ENCODE measurements at regions not wholly inside any gene's neighbourhood (a gene's known extent, or its start where the extent isn't known, plus 50 kb on each side); places are given as distances from the start of the nearest gene placed in this dataset.

- H3K4me1 ChIP-seq (ENCODE audit: insufficient read depth, low read length): no peaks in the 10 kb centered on the region
- POLR2A ChIA-PET: no interaction called here
- H3K9me3 Mint-ChIP-seq: no peaks in the 10 kb centered on the region
- no peak for DNase-seq
- CTCF ChIA-PET: no interaction called here
- peaks cover 0 to 2% of the 10 kb centered on the region in 2 experiments for H3K9me3 ChIP-seq (ENCODE audit: control insufficient read depth in 1 of 2, insufficient read depth in 1 of 2, low read length in 2 of 2)
- H3K4me3 Mint-ChIP-seq: no peak overlapping the region
- H3K27ac ChIP-seq (ENCODE audit: low read depth in 1 of 2, low read length in 2 of 2): no peak overlapping the region
- no peaks in the 10 kb centered on the region for H3K4me1 Mint-ChIP-seq (ENCODE audit: low read depth)
- TF ChIP-seq, protein P1, sequence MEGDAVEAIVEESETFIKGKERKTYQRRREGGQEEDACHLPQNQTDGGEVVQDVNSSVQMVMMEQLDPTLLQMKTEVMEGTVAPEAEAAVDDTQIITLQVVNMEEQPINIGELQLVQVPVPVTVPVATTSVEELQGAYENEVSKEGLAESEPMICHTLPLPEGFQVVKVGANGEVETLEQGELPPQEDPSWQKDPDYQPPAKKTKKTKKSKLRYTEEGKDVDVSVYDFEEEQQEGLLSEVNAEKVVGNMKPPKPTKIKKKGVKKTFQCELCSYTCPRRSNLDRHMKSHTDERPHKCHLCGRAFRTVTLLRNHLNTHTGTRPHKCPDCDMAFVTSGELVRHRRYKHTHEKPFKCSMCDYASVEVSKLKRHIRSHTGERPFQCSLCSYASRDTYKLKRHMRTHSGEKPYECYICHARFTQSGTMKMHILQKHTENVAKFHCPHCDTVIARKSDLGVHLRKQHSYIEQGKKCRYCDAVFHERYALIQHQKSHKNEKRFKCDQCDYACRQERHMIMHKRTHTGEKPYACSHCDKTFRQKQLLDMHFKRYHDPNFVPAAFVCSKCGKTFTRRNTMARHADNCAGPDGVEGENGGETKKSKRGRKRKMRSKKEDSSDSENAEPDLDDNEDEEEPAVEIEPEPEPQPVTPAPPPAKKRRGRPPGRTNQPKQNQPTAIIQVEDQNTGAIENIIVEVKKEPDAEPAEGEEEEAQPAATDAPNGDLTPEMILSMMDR (IDR thresholded peaks at IDR 0.05): no peak
- no peak overlapping the region for H3K4me3 ChIP-seq (ENCODE audit: low read length)
- H3K27me3 Mint-ChIP-seq: no peaks in the 10 kb centered on the region
- no peak overlapping the region for H3K27ac Mint-ChIP-seq
- intact Hi-C loops (cut with DNase I, micrococcal nuclease): no loop called here
- H3K36me3 Mint-ChIP-seq (ENCODE audit: low read depth): no peaks in the 10 kb centered on the region
- no peak for ATAC-seq (ENCODE audit: poor library complexity)
- H3K36me3 ChIP-seq (ENCODE audit: insufficient read depth, low read length): no peaks in the 10 kb centered on the region
- H3K27me3 ChIP-seq (ENCODE audit: control insufficient read depth in 1 of 2, insufficient read depth in 2 of 2, low read length in 2 of 2): no peaks in the 10 kb centered on the region
Measured at GRCh38 chr12:59182658-59183455, 262.6 kb upstream of the LRIG3 start.

GRCh38 chr12:59182191-59182590, 261.9 kb upstream of the LRIG3 start:
- intact Hi-C loops (cut with DNase I, micrococcal nuclease): no loop called here
- no peaks in the 10 kb centered on the region for H3K4me1 Mint-ChIP-seq (ENCODE audit: low read depth)
- H3K27ac ChIP-seq (ENCODE audit: low read depth in 1 of 2, low read length in 2 of 2): no peak overlapping the region
- no peak for DNase-seq
- H3K4me3 Mint-ChIP-seq: no peak overlapping the region
- ChIA-PET POLR2A (no interaction called here), CTCF (no interaction called here)
- no peaks in the 10 kb centered on the region for H3K27me3 ChIP-seq (ENCODE audit: control insufficient read depth in 1 of 2, insufficient read depth in 2 of 2, low read length in 2 of 2)
- ATAC-seq (ENCODE audit: poor library complexity): no peak
- H3K27me3 Mint-ChIP-seq: no peaks in the 10 kb centered on the region
- no peak overlapping the region for H3K4me3 ChIP-seq (ENCODE audit: low read length)
- peaks cover 2% of the 10 kb centered on the region for H3K9me3 Mint-ChIP-seq
- no peaks in the 10 kb centered on the region for H3K9me3 ChIP-seq (ENCODE audit: control insufficient read depth in 1 of 2, insufficient read depth in 1 of 2, low read length in 2 of 2)
- H3K36me3 ChIP-seq (ENCODE audit: insufficient read depth, low read length): no peaks in the 10 kb centered on the region
- no peaks in the 10 kb centered on the region for H3K36me3 Mint-ChIP-seq (ENCODE audit: low read depth)
- TF ChIP-seq, protein P1 (IDR thresholded peaks at IDR 0.05): no peak
- no peaks in the 10 kb centered on the region for H3K4me1 ChIP-seq (ENCODE audit: insufficient read depth, low read length)
- no peak overlapping the region for H3K27ac Mint-ChIP-seq

GRCh38 chr12:59181196-59181777, 261.0 kb upstream of the LRIG3 start:
- H3K36me3 Mint-ChIP-seq (ENCODE audit: low read depth): no peaks in the 10 kb centered on the region
- H3K4me3 ChIP-seq (ENCODE audit: low read length): no peak overlapping the region
- intact Hi-C loops (cut with DNase I, micrococcal nuclease): no loop called here
- ChIA-PET POLR2A (no interaction called here), CTCF (no interaction called here)
- H3K27ac ChIP-seq (ENCODE audit: low read depth in 1 of 2, low read length in 2 of 2): no peak overlapping the region
- no peaks in the 10 kb centered on the region for H3K36me3 ChIP-seq (ENCODE audit: insufficient read depth, low read length)
- no peak overlapping the region for H3K4me3 Mint-ChIP-seq
- no peaks in the 10 kb centered on the region for H3K27me3 Mint-ChIP-seq
- TF ChIP-seq, protein P1 (IDR thresholded peaks at IDR 0.05): no peak
- no peak for DNase-seq
- H3K27me3 ChIP-seq (ENCODE audit: control insufficient read depth in 1 of 2, insufficient read depth in 2 of 2, low read length in 2 of 2): no peaks in the 10 kb centered on the region
- H3K27ac Mint-ChIP-seq: no peak overlapping the region
- no peaks in the 10 kb centered on the region for H3K4me1 ChIP-seq (ENCODE audit: insufficient read depth, low read length)
- H3K4me1 Mint-ChIP-seq (ENCODE audit: low read depth): no peaks in the 10 kb centered on the region
- peaks cover 0 to 5% of the 10 kb centered on the region in 2 experiments for H3K9me3 ChIP-seq (ENCODE audit: control insufficient read depth in 1 of 2, insufficient read depth in 1 of 2, low read length in 2 of 2)
- peaks cover 3% of the 10 kb centered on the region for H3K9me3 Mint-ChIP-seq
- no peak for ATAC-seq (ENCODE audit: poor library complexity)
